ENCODE measurements at regions not wholly inside any gene's neighbourhood (a gene's known extent, or its start where the extent isn't known, plus 50 kb on each side); places are given as distances from the start of the nearest gene placed in this dataset.
"Not testable (repeated sequence)": the region's sequence is repeated elsewhere in the genome, so short reads cannot be mapped to it uniquely, and the experiment has no call there.

GRCh38 chr18:997499-997898 is 92.8 kb downstream of the ADCYAP1 start:
- no peak for DNase-seq (ENCODE audit: low spot score)

- no peak for DNase-seq (ENCODE audit: low spot score)
Measured at GRCh38 chr18:998936-999335, 94.3 kb downstream of the ADCYAP1 start.

GRCh38 chr18:1002653-1003178 is 98.0 kb downstream of the ADCYAP1 start:
- no peak for DNase-seq (ENCODE audit: low spot score)

GRCh38 chr18:1003499-1003898 is 98.8 kb downstream of the ADCYAP1 start:
- DNase-seq (ENCODE audit: low spot score) = no peak

GRCh38 chr18:1006304-1006703 is 101.6 kb downstream of the ADCYAP1 start:
- no peak for DNase-seq (ENCODE audit: low spot score)

- DNase-seq (ENCODE audit: low spot score) = no peak
Measured at GRCh38 chr18:1006965-1007364, 102.3 kb downstream of the ADCYAP1 start.

- DNase-seq (ENCODE audit: low spot score) = no peak
Measured at GRCh38 chr18:1011349-1011748, 106.7 kb downstream of the ADCYAP1 start.

GRCh38 chr18:1012775-1013174 is 108.1 kb downstream of the ADCYAP1 start:
- DNase-seq (ENCODE audit: low spot score) = no peak

- no peak for DNase-seq (ENCODE audit: low spot score)
Measured at GRCh38 chr18:1013951-1014350, 109.3 kb downstream of the ADCYAP1 start.

- DNase-seq (ENCODE audit: low spot score) = no peak
Measured at GRCh38 chr18:1014509-1014908, 109.8 kb downstream of the ADCYAP1 start.

GRCh38 chr18:1014951-1015624 is 110.4 kb downstream of the ADCYAP1 start:
- DNase-seq (ENCODE audit: low spot score) = no peak

- no peak for DNase-seq (ENCODE audit: low spot score)
Measured at GRCh38 chr18:1015777-1016176, 111.1 kb downstream of the ADCYAP1 start.

- no peak for DNase-seq (ENCODE audit: low spot score)
Measured at GRCh38 chr18:1017227-1018058, 112.8 kb downstream of the ADCYAP1 start.

- no peak for DNase-seq (ENCODE audit: low spot score)
Measured at GRCh38 chr18:1018181-1018681, 113.6 kb downstream of the ADCYAP1 start.

- no peak for DNase-seq (ENCODE audit: low spot score)
Measured at GRCh38 chr18:1019191-1019590, 114.5 kb downstream of the ADCYAP1 start.

- no peak for DNase-seq (ENCODE audit: low spot score)
Measured at GRCh38 chr18:1020731-1021344, 116.2 kb downstream of the ADCYAP1 start.

GRCh38 chr18:1026930-1027329 is 122.3 kb downstream of the ADCYAP1 start:
- no peak for DNase-seq (ENCODE audit: low spot score)

- not testable (repeated sequence) for DNase-seq (ENCODE audit: low spot score)
Measured at GRCh38 chr18:1033092-1033491, 128.4 kb downstream of the ADCYAP1 start.

GRCh38 chr18:1034971-1035370 is 130.3 kb downstream of the ADCYAP1 start:
- no peak for DNase-seq (ENCODE audit: low spot score)

GRCh38 chr18:1036926-1037325 is 132.3 kb downstream of the ADCYAP1 start:
- DNase-seq (ENCODE audit: low spot score) = no peak

- no peak for DNase-seq (ENCODE audit: low spot score)
Measured at GRCh38 chr18:1037776-1038175, 133.1 kb downstream of the ADCYAP1 start.

- no peak for DNase-seq (ENCODE audit: low spot score)
Measured at GRCh38 chr18:1039421-1039820, 134.8 kb downstream of the ADCYAP1 start.

- not testable (repeated sequence) for DNase-seq (ENCODE audit: low spot score)
Measured at GRCh38 chr18:1043039-1043438, 138.4 kb downstream of the ADCYAP1 start.

Data from CD4-positive, alpha-beta T cell treated with Interleukin-15 for 4 hours (primary cell).